ENCODE measurements at regions not wholly inside any gene's neighbourhood (a gene's known extent, or its start where the extent isn't known, plus 50 kb on each side); places are given as distances from the start of the nearest gene placed in this dataset.
A peak's percentile ranks its signal among the peaks of the same experiment; 100 is the strongest.

- Histone ChIP-seq H3K36me3 (ENCODE audit: control insufficient read depth, insufficient read depth, low read length) (no peaks in the 10 kb centered on the region), H3K4me3 (ENCODE audit: low read depth, low read length) (no peak overlapping the region), H3K27me3 (ENCODE audit: control insufficient read depth, insufficient read depth, low read length) (no peaks in the 10 kb centered on the region)
- no peak for FAIRE-seq
- no peak for TF ChIP-seq CTCF (IDR thresholded peaks at IDR 0.05; ENCODE audit: insufficient read depth, low read length, severe bottlenecking)
- no peak for DNase-seq (ENCODE audit: low read depth)
Observed at GRCh38 chr15:87767516-87767915, 489.0 kb downstream of the NTRK3 start.

GRCh38 chr15:87764461-87765240 is 491.9 kb downstream of the NTRK3 start:
- H3K4me3 ChIP-seq (ENCODE audit: low read depth, low read length): no peak overlapping the region
- no peak for TF ChIP-seq CTCF (IDR thresholded peaks at IDR 0.05; ENCODE audit: insufficient read depth, low read length, severe bottlenecking)
- DNase-seq (ENCODE audit: low read depth) (peak; percentile 1), FAIRE-seq (no peak)
- H3K36me3 ChIP-seq (ENCODE audit: control insufficient read depth, insufficient read depth, low read length): no peaks in the 10 kb centered on the region
- no peaks in the 10 kb centered on the region for H3K27me3 ChIP-seq (ENCODE audit: control insufficient read depth, insufficient read depth, low read length)

GRCh38 chr15:87763837-87764236 is 492.7 kb downstream of the NTRK3 start:
- no peak for TF ChIP-seq CTCF (IDR thresholded peaks at IDR 0.05; ENCODE audit: insufficient read depth, low read length, severe bottlenecking)
- FAIRE-seq (no peak), DNase-seq (ENCODE audit: low read depth) (no peak)
- H3K36me3 ChIP-seq (ENCODE audit: control insufficient read depth, insufficient read depth, low read length): no peaks in the 10 kb centered on the region
- H3K27me3 ChIP-seq (ENCODE audit: control insufficient read depth, insufficient read depth, low read length): no peaks in the 10 kb centered on the region
- H3K4me3 ChIP-seq (ENCODE audit: low read depth, low read length): no peak overlapping the region

GRCh38 chr15:87761736-87762509 is 494.6 kb downstream of the NTRK3 start:
- TF ChIP-seq CTCF (IDR thresholded peaks at IDR 0.05; ENCODE audit: insufficient read depth, low read length, severe bottlenecking): no peak
- no peak for DNase-seq (ENCODE audit: low read depth)
- no peak for FAIRE-seq
- H3K4me3 ChIP-seq (ENCODE audit: low read depth, low read length): no peak overlapping the region
- H3K36me3 ChIP-seq (ENCODE audit: control insufficient read depth, insufficient read depth, low read length): no peaks in the 10 kb centered on the region
- no peaks in the 10 kb centered on the region for H3K27me3 ChIP-seq (ENCODE audit: control insufficient read depth, insufficient read depth, low read length)

- no peak for TF ChIP-seq CTCF (IDR thresholded peaks at IDR 0.05; ENCODE audit: insufficient read depth, low read length, severe bottlenecking)
- H3K36me3 ChIP-seq (ENCODE audit: control insufficient read depth, insufficient read depth, low read length): no peaks in the 10 kb centered on the region
- FAIRE-seq (no peak), DNase-seq (ENCODE audit: low read depth) (no peak)
- no peaks in the 10 kb centered on the region for H3K27me3 ChIP-seq (ENCODE audit: control insufficient read depth, insufficient read depth, low read length)
- H3K4me3 ChIP-seq (ENCODE audit: low read depth, low read length): no peak overlapping the region
Observed at GRCh38 chr15:87760547-87761314, 495.8 kb downstream of the NTRK3 start.

Data from bronchial epithelial cell (primary cell).